Caco-2 (cell line): ENCODE measurements at regions not wholly inside any gene's neighbourhood (a gene's known extent, or its start where the extent isn't known, plus 50 kb on each side); places are given as distances from the start of the nearest gene placed in this dataset.

Experiments used
- BruUV-seq: library from RNA; stranded (reverse); fragments of 400-500 nt; replicated peaks from 2 replicates; lab custom pipeline; 2021; lab: Mats Ljungman, UMichigan
- CTCF ChIA-PET: fragments of 300-600 bp; sonication (Branson Sonifier 250); formaldehyde crosslinking; loops from one replicate; lab custom pipeline; 2022; ENCODE audit warnings: antibody characterized with exemption; lab: Charles Lee
- POLR2A ChIA-PET: fragments of 300-600 bp; sonication (Branson Sonifier 250); formaldehyde crosslinking; loops from one replicate; lab custom pipeline; 2022; ENCODE audit warnings: antibody characterized with exemption; lab: Charles Lee
- DNase-seq, 2 experiments: peaks; one replicate each; pipeline versions ENCODE4 v3.0.0 to v3.0.0-alpha.2; 2020 to 2022
- H3K27me3 ChIP-seq: replicated peaks from 2 replicates; pipeline ENCODE4 v1.6.0; 2011; ENCODE audit warnings: low read length; ENCODE audit not compliant: control insufficient read depth, insufficient read depth
- H3K36me3 ChIP-seq: 2 replicates; pipeline ENCODE4 v1.5.1; 2011; ENCODE audit warnings: low read length; ENCODE audit not compliant: control insufficient read depth, insufficient read depth
- H3K4me1 ChIP-seq: fragments of 250-450 bp; sonication (Bioruptor Pico); 2 replicates; pipeline ENCODE4 v1.5.1; 2020; ENCODE audit warnings: mild to moderate bottlenecking
- H3K4me3 ChIP-seq: 2 replicates; pipeline ENCODE4 v1.5.1; 2011; ENCODE audit warnings: low read depth, mild to moderate bottlenecking, control low read depth, low read length
- H3K9me3 ChIP-seq: fragments of 250-450 bp; sonication (Bioruptor Pico); 2 replicates; pipeline ENCODE4 v1.5.1; 2020; ENCODE audit warnings: mild to moderate bottlenecking, moderate library complexity
- H3K27ac Mint-ChIP-seq: one replicate; pipeline ENCODE4 v1.8.0; 2022; ENCODE audit warnings: mixed read lengths; ENCODE audit not compliant: unreplicated experiment
- H3K27me3 Mint-ChIP-seq: one replicate; pipeline ENCODE4 v1.8.0; 2022; ENCODE audit warnings: mixed read lengths; ENCODE audit not compliant: insufficient read depth, unreplicated experiment
- H3K36me3 Mint-ChIP-seq: one replicate; pipeline ENCODE4 v1.8.0; 2022; ENCODE audit warnings: mild to moderate bottlenecking, mixed read lengths; ENCODE audit not compliant: insufficient read depth, unreplicated experiment
- H3K4me1 Mint-ChIP-seq: one replicate; pipeline ENCODE4 v1.8.0; 2022; ENCODE audit warnings: low read depth, mixed read lengths; ENCODE audit not compliant: unreplicated experiment
- H3K4me3 Mint-ChIP-seq: one replicate; pipeline ENCODE4 v1.8.0; 2022; ENCODE audit warnings: mild to moderate bottlenecking, moderate library complexity, mixed read lengths; ENCODE audit not compliant: unreplicated experiment
- H3K9me3 Mint-ChIP-seq: one replicate; pipeline ENCODE4 v1.8.0; 2022; ENCODE audit warnings: mixed read lengths; ENCODE audit not compliant: unreplicated experiment
- intact Hi-C: fragments of 100-400 bp; cut with micrococcal nuclease; formaldehyde crosslinking; loops from one replicate; pipeline ENCODE4 v1.10.0; 2022; ENCODE audit not compliant: unreplicated experiment
- TF ChIP-seq, protein P1 (sequence below), 2 experiments: fragments of 200-600 bp in 1 of 2; IDR thresholded peaks; 1 replicate in 1 of 2; 2 replicates in 1 of 2; pipeline versions ENCODE4 v1.5.1 to v1.8.0; 2011 to 2022; ENCODE audit warnings: antibody characterized with exemption in 1 of 2, control low read depth in 1 of 2, inconsistent platforms in 1 of 2, low read depth in 1 of 2, low read length in 1 of 2, mild to moderate bottlenecking in 1 of 2, moderate library complexity in 1 of 2; ENCODE audit not compliant: insufficient read depth in 1 of 2, severe bottlenecking in 1 of 2, unreplicated experiment in 1 of 2

DNA sequence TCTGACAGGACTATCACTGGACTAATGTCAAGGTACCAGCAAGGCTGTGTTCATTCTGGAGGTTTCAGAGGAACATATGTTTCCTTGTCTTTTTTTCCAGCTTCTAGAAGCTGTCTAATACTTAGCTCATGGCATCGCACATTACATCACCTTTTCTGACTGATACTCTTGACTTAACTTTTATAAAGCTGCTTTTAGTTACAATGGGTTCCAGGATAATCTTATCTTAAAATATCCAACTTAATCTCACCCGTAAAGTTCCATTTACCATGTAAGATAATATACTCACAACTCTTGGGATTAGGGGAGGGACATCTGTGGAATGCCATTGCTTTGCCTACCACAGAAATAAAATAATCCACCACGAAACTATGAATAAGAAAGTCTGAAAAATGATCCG is 394.2 kb downstream of the CDH19 start:
- H3K27ac Mint-ChIP-seq = no peak overlapping the region
- POLR2A ChIA-PET = no interaction called here
- Histone ChIP-seq H3K36me3 (no peaks in the 10 kb centered on the region), H3K9me3 (no peaks in the 10 kb centered on the region), H3K4me3 (no peak overlapping the region), H3K27me3 (no peaks in the 10 kb centered on the region), H3K4me1 (no peaks in the 10 kb centered on the region)
- DNase-seq = no peak
- TF ChIP-seq, protein P1, sequence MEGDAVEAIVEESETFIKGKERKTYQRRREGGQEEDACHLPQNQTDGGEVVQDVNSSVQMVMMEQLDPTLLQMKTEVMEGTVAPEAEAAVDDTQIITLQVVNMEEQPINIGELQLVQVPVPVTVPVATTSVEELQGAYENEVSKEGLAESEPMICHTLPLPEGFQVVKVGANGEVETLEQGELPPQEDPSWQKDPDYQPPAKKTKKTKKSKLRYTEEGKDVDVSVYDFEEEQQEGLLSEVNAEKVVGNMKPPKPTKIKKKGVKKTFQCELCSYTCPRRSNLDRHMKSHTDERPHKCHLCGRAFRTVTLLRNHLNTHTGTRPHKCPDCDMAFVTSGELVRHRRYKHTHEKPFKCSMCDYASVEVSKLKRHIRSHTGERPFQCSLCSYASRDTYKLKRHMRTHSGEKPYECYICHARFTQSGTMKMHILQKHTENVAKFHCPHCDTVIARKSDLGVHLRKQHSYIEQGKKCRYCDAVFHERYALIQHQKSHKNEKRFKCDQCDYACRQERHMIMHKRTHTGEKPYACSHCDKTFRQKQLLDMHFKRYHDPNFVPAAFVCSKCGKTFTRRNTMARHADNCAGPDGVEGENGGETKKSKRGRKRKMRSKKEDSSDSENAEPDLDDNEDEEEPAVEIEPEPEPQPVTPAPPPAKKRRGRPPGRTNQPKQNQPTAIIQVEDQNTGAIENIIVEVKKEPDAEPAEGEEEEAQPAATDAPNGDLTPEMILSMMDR (IDR thresholded peaks at IDR 0.05; ENCODE audit: insufficient read depth in 1 of 2, low read depth in 1 of 2, low read length in 1 of 2, severe bottlenecking in 1 of 2, unreplicated experiment in 1 of 2) = no peak
- intact Hi-C loops = no loop called here
- CTCF ChIA-PET = no interaction called here
- BruUV-seq = no TSS peak
- H3K9me3 Mint-ChIP-seq = no peaks in the 10 kb centered on the region
- H3K27me3 Mint-ChIP-seq = no peaks in the 10 kb centered on the region
- H3K4me1 Mint-ChIP-seq = no peaks in the 10 kb centered on the region
- no peaks in the 10 kb centered on the region for H3K36me3 Mint-ChIP-seq
- no peak overlapping the region for H3K4me3 Mint-ChIP-seq

DNA sequence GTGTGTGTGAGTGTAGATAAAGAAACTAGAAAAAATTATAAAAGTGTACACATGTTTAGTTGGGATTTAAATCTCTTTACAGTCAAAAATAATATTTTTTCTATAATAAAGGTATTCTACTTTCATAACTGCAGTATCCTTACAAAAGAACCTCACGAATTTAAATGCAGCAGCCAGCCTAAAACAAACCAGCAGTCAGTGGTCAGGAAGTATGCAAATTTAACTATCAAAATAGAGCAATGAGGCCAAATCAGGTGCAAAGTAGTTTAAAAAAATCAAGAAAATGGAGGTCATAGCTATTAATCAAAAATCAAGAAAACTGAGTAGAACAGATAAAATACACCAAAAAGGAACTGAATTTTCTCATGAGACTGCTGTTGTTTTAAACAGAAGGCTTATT is 407.1 kb downstream of the CDH19 start:
- no peaks in the 10 kb centered on the region for H3K27me3 Mint-ChIP-seq
- CTCF ChIA-PET = no interaction called here
- H3K9me3 Mint-ChIP-seq = no peaks in the 10 kb centered on the region
- POLR2A ChIA-PET = no interaction called here
- no peaks in the 10 kb centered on the region for H3K4me1 Mint-ChIP-seq
- H3K36me3 Mint-ChIP-seq = no peaks in the 10 kb centered on the region
- TF ChIP-seq, protein P1 (IDR thresholded peaks at IDR 0.05; ENCODE audit: insufficient read depth in 1 of 2, low read depth in 1 of 2, low read length in 1 of 2, severe bottlenecking in 1 of 2, unreplicated experiment in 1 of 2) = no peak
- H3K4me1 ChIP-seq = no peaks in the 10 kb centered on the region
- H3K4me3 Mint-ChIP-seq = no peak overlapping the region
- H3K4me3 ChIP-seq = no peak overlapping the region
- BruUV-seq = no TSS peak
- no peaks in the 10 kb centered on the region for H3K36me3 ChIP-seq
- intact Hi-C loops = no loop called here
- H3K27ac Mint-ChIP-seq = no peak overlapping the region
- H3K27me3 ChIP-seq = no peaks in the 10 kb centered on the region
- H3K9me3 ChIP-seq = no peaks in the 10 kb centered on the region
- no peak for DNase-seq

DNA sequence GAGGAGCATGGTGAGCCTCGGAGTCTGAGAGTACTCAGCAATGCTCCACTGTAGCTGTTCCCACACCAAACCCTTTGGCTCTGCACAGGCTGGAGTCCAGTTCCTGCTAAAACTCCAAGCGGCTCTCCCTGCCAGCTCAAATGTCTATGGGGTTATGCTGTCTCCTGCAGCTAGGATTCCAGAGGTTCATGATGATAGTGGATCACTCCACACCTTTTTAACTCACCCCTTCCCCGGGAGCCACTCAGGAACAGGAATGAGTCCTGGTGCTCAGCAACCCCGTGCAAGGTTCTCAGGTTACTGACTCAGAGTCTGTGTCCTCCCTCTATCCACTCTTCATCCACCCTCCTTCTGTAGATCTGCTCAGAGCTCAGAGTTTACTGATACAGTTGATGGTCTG is 410.0 kb downstream of the CDH19 start:
- H3K36me3 ChIP-seq = no peaks in the 10 kb centered on the region
- BruUV-seq = no TSS peak
- H3K27me3 ChIP-seq = no peaks in the 10 kb centered on the region
- Mint-ChIP-seq H3K36me3 (no peaks in the 10 kb centered on the region), H3K4me3 (no peak overlapping the region), H3K9me3 (no peaks in the 10 kb centered on the region), H3K4me1 (no peaks in the 10 kb centered on the region), H3K27me3 (no peaks in the 10 kb centered on the region), H3K27ac (no peak overlapping the region)
- intact Hi-C loops = no loop called here
- DNase-seq = no peak
- CTCF ChIA-PET = no interaction called here
- POLR2A ChIA-PET = no interaction called here
- no peaks in the 10 kb centered on the region for H3K9me3 ChIP-seq
- H3K4me1 ChIP-seq = no peaks in the 10 kb centered on the region
- TF ChIP-seq, protein P1 (IDR thresholded peaks at IDR 0.05; ENCODE audit: insufficient read depth in 1 of 2, low read depth in 1 of 2, low read length in 1 of 2, severe bottlenecking in 1 of 2, unreplicated experiment in 1 of 2) = no peak
- H3K4me3 ChIP-seq = no peak overlapping the region
